ENCODE measurements at regions not wholly inside any gene's neighbourhood (a gene's known extent, or its start where the extent isn't known, plus 50 kb on each side); places are given as distances from the start of the nearest gene placed in this dataset.

GRCh38 chr17:63078707-63079106 is 112.7 kb downstream of the TANC2 start (continued):
- TF ChIP-seq PATZ1 (CRISPR knock-in tag; IDR thresholded peaks at IDR 0.05; ENCODE audit: borderline replicate concordance), result no peak

DNA sequence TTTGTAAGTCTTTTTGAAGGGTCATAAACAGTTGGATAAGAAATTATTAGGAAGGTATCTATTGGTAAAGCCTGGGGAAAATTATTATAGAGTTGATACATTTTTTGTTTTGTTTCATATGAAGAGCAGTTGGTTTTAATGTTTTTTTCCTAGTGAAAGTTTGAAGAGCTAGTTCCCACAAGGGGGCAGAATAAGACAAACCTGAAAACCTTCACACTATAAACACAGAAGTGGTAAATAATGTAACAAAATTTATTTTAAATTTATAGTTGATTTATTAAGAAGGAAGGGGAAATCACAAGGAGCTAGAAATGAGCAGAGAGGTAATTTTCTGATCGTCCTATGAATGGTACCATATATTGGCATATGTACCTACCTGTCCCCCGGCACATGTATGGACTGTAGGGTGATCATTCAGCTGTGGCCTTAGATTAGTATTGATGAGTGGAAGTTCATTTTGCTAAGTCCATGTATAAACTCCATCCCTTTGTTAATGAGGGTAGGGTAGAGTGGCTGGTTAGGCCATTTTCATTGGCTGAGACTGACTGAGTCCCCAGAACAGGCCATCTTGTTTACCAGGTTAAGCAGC is 116.3 kb downstream of the TANC2 start:
- 55% methylated on average over 2 of the region's 2 CpGs for WGBS (ENCODE audit: insufficient coverage, low coverage, missing lambda C conversion rate)
- in situ Hi-C loops (cut with MboI), result no loop called here
- H3K9me1 ChIP-seq (ENCODE audit: control insufficient read depth, insufficient read depth, low read length), result no peaks in the 10 kb centered on the region
- DNase-seq (ENCODE audit: extremely low read depth in 1 of 4, low spot score in 3 of 4) (peak in 1 of 4 experiments; percentile 26), ATAC-seq (no peak; the same call in 2 of the 3 replicates), FAIRE-seq (no peak)
- no peak overlapping the region for H3K9ac ChIP-seq (ENCODE audit: insufficient read depth in 1 of 2, low read depth in 2 of 2, low read length in 2 of 2)
- intact Hi-C loops (cut with micrococcal nuclease), result loop anchor here (1.0 to 5.0 kb wide), 2 partner anchors 324 to 530 kb away; no protein-coding TSS in a partner anchor
- no peaks in the 10 kb centered on the region for H3K4me1 ChIP-seq (replicated peaks in 1 of 2; ENCODE audit: control insufficient read depth in 2 of 2, insufficient read depth in 2 of 2, low read length in 2 of 2)
- H3K4me3 ChIP-seq, result no peak overlapping the region
- no peak overlapping the region for H3K4me2 ChIP-seq (ENCODE audit: insufficient read depth, low read length)
- no peaks in the 10 kb centered on the region for H3K79me2 ChIP-seq (ENCODE audit: control insufficient read depth, insufficient read depth, low read length)
- ChIA-PET POLR2A (no interaction called here), CTCF (ENCODE audit: low intra/inter-chr PET ratio) (interaction anchor here (0.7 to 2.8 kb wide), 2 partner anchors 116 to 324 kb away, joined by 3 to 40 read pairs; no protein-coding TSS in a partner anchor)
- H4K20me1 ChIP-seq (replicated peaks; ENCODE audit: control insufficient read depth, insufficient read depth, low read length), result no peaks in the 10 kb centered on the region
- H3K27me3 ChIP-seq (ENCODE audit: control insufficient read depth in 2 of 2, insufficient read depth in 2 of 2, low read length in 2 of 2), result no peaks in the 10 kb centered on the region
- BruUV-seq (replicated peaks), result no TSS peak
- H3K27ac ChIP-seq (ENCODE audit: extremely low read depth, low read depth, low read length), result no peak overlapping the region
- H2AFZ ChIP-seq (ENCODE audit: low read depth, low read length), result no peak overlapping the region
- H3K9me3 ChIP-seq (replicated peaks; ENCODE audit: control insufficient read depth, insufficient read depth, low read depth, low read length), result no peaks in the 10 kb centered on the region
- H3K36me3 ChIP-seq (ENCODE audit: control insufficient read depth, insufficient read depth, low read length), result no peaks in the 10 kb centered on the region
- TF ChIP-seq, protein P1, sequence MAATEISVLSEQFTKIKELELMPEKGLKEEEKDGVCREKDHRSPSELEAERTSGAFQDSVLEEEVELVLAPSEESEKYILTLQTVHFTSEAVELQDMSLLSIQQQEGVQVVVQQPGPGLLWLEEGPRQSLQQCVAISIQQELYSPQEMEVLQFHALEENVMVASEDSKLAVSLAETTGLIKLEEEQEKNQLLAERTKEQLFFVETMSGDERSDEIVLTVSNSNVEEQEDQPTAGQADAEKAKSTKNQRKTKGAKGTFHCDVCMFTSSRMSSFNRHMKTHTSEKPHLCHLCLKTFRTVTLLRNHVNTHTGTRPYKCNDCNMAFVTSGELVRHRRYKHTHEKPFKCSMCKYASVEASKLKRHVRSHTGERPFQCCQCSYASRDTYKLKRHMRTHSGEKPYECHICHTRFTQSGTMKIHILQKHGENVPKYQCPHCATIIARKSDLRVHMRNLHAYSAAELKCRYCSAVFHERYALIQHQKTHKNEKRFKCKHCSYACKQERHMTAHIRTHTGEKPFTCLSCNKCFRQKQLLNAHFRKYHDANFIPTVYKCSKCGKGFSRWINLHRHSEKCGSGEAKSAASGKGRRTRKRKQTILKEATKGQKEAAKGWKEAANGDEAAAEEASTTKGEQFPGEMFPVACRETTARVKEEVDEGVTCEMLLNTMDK (IDR thresholded peaks at IDR 0.05; ENCODE audit: borderline replicate concordance, insufficient read depth, low read depth, low read length, poor library complexity, severe bottlenecking), result peak; percentile 6
- TF ChIP-seq EP400 (IDR thresholded peaks at IDR 0.05), result no peak
- TF ChIP-seq, protein P2, sequence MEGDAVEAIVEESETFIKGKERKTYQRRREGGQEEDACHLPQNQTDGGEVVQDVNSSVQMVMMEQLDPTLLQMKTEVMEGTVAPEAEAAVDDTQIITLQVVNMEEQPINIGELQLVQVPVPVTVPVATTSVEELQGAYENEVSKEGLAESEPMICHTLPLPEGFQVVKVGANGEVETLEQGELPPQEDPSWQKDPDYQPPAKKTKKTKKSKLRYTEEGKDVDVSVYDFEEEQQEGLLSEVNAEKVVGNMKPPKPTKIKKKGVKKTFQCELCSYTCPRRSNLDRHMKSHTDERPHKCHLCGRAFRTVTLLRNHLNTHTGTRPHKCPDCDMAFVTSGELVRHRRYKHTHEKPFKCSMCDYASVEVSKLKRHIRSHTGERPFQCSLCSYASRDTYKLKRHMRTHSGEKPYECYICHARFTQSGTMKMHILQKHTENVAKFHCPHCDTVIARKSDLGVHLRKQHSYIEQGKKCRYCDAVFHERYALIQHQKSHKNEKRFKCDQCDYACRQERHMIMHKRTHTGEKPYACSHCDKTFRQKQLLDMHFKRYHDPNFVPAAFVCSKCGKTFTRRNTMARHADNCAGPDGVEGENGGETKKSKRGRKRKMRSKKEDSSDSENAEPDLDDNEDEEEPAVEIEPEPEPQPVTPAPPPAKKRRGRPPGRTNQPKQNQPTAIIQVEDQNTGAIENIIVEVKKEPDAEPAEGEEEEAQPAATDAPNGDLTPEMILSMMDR (IDR thresholded peaks at IDR 0.05 in 2 of 3, conservative IDR thresholded peaks at IDR 0.05 in 1 of 3; ENCODE audit: insufficient read depth in 2 of 3, low read depth in 1 of 3, low read length in 3 of 3), result peak; percentile 9 to 56 (median 34); a peak in 3 of 6 replicates
- TF ChIP-seq, protein P3, sequence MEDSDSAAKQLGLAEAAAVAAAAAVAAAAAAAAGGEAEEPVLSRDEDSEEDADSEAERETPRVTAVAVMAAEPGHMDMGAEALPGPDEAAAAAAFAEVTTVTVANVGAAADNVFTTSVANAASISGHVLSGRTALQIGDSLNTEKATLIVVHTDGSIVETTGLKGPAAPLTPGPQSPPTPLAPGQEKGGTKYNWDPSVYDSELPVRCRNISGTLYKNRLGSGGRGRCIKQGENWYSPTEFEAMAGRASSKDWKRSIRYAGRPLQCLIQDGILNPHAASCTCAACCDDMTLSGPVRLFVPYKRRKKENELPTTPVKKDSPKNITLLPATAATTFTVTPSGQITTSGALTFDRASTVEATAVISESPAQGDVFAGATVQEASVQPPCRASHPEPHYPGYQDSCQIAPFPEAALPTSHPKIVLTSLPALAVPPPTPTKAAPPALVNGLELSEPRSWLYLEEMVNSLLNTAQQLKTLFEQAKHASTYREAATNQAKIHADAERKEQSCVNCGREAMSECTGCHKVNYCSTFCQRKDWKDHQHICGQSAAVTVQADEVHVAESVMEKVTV (CRISPR knock-in tag; IDR thresholded peaks at IDR 0.05), result 0 out of 2 replicates have a peak, but pooled peaks have one; percentile 24
